HuH-7.5 (cell line): ENCODE measurements at regions not wholly inside any gene's neighbourhood (a gene's known extent, or its start where the extent isn't known, plus 50 kb on each side); places are given as distances from the start of the nearest gene placed in this dataset.

Source experiments
- DNase-seq: peaks from one replicate; pipeline ENCODE4 v3.0.0; 2011; ENCODE audit warnings: low spot score

DNA sequence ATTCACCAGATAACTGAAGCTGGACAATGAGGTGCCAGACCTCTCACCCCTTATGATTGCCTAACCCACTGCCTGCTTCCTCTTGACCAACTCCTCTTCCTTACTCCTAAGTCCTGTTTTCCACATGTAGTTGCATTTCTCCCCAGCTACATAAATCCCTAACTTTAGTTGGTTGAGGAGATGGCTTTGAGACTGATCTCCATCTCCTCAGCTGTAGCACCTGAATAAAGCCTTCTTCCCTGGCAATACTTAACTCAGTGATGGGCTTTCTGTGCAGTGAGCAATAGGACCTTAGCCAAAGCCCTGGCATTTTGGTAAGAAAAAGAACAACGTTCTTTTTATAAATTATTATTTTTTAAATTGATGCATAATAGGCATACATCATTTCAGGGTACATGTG, 691.1 kb downstream of the MATN1 start:
- DNase-seq: no peak

DNA sequence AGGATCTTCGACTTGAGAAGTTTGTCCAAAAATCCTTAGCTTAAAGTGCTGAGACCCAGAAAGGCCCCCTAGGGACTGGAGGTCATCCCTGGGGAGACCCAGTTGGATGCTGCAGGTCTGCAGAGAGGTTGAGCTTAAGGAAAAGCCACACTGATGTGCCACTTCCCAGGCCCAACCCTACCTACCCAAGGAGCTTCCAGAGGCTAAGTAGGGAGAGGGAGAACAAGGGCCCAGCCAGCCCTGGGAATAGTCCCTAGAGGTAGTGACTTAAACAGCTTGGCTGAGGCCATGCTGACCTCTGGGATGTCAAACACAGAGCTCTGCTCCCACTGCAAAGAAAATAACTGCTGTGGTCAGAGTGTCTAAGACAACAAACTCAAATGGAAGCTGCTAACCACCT, 693.7 kb downstream of the MATN1 start:
- no peak for DNase-seq

DNA sequence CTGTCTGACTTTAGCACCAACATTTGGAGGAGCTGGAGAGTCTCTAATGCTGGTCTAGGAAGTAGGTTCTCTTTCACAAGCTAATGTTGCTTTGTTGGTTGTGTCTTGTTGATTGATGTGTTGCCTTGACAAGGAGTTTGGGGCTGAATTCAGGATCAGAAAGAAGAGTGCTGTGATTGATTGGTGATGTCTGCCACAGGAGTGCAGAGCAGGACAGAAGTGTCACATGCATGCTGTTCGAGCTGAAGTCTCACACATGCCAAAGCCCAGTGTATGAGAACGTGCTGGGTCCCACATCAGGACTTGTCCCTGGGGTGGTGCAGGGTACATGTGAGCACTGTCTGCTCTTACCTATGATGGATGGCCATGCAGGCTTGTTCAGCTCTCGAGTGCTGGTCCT, 694.4 kb downstream of the MATN1 start:
- DNase-seq: no peak

DNA sequence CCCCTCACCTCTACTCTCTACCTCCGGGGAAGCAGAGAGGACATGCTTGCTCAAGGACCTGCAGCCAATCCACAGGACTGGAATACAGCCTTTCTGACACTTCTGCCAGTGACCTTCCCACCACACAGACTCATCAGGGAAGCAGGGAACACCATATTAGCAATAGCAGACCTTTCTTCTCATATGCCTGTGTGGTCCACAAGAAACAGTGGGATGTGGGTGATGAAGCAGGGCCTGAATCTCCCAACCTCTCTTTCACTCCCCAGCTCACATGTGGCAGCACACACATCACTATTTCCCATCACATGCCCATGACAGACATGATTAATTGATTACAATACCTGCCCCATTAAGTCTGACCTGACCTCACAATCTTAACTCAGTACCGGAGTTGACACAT, 695.1 kb downstream of the MATN1 start:
- DNase-seq: no peak

DNA sequence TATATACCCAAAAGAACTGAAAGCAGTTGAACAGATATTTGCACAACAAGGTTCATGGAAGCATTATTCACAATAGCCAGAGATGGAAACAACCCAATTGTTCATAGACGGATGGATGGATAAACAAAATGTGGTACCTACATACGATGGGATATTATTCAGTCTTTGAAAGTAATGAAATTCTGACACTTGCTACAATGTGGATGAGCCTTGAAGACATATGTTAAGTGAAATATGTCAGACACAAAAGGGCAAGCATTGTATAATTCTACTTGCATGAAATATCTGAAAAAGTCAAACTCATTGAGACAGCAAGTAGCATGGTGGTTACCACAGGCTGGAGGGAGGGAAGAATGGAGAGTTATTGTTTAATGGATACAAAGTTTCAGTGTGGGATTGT, 696.1 kb downstream of the MATN1 start:
- DNase-seq: no peak

DNA sequence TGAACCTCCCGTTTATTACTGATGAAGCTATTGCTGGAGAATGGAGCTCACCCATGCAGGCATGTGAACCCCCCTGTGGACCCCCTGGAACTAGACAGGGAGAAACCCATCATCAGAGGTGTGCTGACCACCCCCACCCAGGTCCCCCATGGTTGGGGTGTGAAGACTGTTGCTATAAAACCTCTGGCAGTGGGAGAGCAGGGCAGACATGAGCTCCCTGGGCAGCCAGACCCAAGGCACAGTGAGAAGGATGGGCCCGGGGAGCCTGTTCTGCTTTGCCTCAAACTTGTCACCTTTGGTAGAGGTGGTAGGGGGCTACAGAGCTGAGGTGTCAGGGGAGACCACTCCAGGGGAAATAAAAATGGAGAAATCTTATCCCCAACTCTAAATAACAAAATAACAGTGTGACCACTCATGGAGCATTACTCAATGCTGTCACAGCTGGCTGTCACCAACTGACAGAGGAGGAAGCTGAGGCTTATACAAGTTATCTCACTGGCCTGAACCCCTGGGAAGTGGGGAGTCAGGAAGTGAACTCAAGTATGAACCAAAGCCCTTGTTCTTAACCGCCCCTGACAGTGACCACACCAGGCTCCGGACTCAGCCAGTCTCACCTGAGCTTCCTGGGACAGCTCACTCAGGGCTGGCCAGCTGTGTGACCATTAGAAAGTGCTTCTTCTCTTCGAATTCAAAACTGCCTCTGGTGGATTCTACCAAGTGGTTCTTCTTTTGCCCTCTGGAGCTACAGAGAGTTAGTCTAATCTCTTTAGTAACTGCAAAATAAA, 698.8 kb downstream of the MATN1 start:
- no peak for DNase-seq

DNA sequence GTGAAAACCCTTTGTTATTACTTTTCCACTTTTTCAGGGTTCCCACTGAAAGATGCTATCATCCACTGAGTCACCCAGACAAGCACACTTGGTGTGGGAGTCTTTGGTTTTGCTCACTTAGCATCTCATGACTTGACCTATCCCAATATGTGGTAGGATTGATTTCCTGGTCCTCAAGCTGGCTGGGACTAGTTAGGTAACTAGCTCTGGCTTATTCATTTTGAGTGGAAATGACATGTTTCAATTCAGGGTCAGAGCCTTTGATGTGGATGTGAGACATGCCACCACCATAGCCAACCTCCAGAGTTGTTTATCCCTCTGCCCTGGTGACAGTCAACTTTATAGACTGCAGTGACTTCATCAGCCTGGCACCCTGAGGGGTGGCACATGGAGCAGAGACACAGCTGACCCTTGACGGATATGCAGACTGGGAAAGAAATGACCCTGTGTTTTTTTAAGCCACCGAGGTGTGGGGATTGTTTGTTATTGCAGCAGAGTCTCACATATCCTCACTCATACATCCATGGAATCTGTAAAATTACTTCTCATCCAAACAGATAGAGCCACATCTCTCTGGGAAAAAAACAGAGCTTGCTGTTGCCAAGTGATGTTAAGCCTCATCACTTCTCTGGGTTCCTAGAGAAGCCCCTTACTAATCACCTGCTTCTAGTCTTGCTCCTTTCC, 699.9 kb downstream of the MATN1 start:
- DNase-seq: no peak

DNA sequence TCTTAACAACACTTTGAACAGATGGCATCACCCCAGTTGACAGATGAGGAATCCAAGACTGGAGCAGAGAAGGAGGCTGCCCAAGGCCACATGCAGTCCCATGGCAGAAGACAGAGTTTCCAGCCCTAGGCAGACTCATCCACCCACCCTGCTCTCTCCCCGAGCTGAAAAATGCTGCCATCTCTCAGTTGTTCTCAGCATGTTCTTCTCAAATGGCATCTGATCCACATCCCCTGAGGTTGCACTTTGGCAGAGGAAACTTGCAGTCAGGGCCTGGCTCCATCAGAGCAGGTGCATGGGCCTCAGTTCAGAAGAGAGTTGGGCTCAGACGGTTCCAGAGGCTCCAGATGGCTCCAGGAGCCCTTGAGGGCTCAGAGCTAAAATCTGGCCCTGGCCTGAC, 709.4 kb downstream of the MATN1 start:
- DNase-seq: no peak

DNA sequence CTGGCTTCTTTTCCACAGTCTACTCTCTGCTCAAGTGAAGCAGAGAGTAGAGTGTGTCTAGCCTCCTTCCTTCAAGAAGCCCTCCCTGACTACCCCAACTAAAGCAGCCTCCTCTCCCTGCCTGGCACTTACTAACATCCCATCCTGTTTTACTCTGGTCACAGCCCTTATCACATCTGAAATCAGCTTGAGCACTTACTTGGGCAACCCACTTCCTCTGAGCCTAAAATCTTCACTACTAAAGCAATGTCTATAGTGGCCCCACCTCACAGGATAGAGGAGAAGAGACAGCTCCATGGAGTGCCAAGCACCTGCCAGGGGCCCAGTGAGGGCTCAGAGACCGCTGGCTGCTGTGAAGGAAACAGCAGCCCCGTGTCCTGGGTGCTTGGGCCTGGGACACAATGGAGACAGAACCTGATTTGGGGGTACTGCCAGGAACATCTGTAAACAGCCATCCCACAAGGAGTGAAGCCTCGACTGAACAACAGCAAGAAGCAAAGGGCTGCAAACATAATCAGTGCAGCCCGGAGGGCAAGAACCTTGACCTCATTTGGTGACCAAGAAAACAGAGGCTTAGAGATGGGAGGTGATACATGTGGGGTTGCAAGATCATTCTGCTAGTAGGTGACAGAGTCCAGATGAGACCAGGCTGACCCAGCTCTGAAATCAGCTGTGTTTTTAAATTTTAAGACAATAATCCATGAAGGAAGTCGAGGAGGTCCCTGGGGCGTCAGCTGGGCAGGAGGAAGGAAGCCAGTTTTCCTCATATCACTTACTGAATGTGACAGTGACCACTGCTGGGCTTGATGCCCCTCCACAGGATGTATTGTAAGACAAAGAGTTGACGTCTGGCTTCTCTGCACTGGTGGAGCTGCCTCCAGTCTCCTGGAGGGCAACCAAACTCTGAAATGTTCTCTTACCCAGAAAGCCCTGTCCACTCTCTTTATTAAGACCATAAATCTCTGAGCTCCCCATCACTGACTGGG, 710.6 kb downstream of the MATN1 start:
- no peak for DNase-seq

DNA sequence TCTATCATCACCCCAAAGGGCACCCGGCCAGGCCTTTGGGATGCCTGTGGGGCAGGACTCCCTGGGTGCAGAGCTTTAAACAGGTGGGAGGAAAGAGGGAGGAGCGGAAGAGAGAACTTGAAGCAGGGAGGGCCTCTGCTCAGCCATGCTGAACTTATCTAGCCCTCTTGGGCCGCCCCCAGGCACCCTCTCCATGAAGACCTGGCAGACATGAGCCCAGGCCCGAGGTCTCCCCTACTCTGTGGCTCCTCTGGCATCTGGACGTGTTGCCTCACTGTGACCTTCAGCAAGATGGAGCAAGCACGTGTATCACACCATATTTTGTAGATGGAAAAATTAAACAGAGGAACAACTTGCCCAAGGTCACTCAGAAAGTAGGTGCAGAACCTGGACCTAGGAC, 711.4 kb downstream of the MATN1 start:
- no peak for DNase-seq

DNA sequence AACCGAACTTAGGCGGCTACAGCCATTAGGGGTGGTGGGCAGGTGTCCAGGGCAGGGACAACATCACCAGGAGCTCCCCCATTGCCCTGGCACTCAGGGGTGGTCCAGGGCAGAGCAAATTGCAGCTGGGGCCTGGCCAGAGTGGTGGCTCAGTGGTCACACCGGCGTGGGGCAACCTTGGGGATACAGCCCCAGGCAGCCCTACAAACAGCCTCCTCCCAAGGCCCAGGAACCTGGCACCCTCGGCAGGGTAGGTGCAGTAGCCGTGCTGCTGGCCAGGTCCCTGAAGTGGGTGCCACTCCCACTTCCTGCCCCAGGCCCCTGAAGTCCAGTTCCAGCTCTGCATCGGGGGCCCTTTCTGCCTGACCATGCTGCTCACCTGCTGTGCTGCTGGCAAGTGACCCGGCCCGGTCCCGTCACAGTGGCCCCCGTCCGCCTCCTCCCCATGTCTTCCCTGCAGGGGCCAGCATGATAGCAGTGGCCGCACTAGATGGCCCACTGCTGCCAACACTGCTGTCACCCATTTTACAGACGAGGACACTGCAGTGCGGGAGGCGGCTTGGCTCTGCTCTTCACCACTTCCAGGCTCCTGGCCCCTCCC, 712.8 kb downstream of the MATN1 start:
- DNase-seq: no peak

DNA sequence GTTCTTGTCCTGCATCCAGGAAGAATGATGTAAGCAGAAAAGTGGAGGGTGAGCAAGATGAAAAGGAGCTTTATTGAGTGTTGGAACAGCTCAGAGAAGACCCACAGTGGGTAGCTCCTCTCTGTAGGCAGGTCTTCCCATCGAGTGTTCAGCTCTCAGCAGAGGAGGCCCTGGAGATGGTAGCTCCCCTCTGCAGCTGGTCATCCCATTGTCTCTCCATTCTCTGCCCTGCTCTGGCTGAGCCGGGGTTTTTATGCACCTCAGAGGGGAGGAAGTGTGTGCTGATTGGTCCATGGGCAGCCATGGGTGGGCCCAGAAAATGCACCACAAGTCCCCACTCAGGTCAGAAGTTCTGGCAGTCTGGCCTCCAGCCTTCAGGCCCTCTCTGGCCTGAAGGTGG, 713.7 kb downstream of the MATN1 start:
- DNase-seq: no peak

DNA sequence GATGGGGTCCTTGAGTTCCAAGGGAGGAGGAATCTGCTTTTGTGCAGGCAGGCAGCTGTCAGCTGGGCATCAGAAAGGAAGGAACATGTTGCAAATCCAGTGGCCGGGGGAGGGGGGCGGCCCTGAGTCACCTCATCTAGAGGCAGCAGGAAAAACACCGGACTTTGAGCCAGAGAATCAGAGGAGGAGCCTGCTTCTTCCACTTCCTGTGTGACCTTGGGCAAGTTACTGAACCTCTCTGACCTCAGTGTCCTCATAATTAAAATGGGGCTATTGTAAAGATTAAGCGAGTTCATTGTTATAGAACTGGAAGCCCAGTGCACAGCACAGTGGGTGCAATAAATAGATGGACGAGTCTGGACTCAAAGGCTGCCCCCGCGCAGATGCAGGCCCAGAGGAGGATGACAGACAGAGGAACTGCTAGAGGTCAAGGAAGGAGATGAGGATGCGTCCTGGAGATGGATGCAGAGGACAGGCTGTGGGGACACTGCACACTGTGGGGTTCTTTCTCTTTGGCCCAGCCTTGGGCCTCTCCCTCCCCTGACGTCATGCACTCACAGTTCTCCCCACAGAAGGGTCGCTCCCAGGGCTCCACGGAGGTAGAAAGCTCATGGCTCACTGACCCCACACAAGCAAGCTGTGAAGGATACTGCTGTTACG, 714.3 kb downstream of the MATN1 start:
- no peak for DNase-seq

DNA sequence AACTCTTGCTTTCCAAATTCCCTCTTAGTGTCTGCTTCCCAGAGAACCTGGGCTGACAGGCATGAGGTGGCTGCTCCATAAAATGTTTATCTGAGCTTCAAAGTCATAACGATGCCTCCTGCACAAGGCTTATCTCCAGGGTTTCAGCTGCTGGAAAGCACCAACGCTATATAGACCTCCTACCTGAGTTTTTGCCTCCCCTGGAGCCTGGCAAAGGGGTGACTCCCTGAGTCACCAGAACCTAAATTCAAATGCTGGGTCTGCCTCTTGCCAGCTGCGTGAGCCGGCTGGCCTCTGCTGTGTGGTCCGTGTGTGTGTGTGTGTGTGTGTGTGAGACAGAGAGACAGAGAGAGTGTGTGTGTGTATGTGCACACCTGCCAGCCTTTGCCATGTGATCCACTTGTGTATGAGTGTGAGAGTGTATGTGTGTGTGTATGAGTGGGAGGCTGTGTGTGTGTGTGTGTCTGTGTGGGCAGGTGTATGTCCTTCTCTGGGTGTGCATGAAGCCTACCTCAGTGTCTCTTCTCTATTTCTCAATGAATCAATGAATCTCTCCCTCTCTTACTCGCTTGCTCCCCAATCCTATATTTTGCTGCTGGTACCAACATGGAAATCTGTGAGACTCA, 714.9 kb downstream of the MATN1 start:
- no peak for DNase-seq

DNA sequence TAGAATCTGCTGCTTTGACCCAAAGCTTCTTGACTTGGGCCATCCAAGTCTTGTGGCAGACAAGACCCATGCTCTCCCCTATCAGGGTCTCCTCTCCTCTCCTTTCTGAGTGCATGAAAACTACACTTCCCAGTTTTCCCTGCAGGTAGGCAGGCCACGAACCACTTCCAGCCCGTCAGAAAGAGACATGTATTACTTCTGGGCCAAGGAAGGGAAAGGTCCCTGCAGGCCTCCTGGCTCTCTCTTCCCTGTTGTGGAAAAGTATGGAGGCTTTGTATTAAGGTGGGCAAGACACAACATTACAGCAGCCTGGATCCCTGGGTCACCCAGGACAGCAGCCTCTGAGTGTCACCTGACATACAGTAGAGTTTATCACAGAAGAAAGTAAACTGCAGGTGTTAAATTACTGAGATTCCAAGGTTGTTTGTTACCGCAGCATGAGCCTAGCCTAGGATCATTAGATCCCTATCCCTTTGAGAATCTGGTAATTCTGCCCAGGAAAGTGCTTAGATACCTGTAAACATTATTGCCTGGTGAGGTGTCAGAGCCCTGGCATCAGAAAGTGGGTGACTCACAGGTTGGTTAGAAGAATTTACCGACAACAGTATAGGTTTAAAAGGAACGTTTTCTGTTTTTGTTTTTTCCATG, 717.3 kb downstream of the MATN1 start:
- DNase-seq: no peak

DNA sequence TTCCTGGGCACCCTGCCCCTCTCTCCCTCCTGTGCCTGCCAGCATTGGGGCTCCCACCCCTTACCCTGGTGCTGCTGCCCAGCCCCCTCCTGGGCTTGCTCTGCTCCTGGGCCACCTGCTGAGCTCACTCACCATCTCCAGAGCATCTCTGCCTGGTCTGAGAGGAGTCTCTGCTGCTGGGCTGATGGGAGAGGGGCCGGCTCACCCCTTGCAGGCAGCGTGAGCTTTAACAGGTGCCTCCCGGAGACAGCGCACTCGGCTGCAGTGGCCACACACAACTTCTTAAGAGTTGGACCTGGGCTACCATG, 721.7 kb downstream of the MATN1 start:
- DNase-seq: no peak

DNA sequence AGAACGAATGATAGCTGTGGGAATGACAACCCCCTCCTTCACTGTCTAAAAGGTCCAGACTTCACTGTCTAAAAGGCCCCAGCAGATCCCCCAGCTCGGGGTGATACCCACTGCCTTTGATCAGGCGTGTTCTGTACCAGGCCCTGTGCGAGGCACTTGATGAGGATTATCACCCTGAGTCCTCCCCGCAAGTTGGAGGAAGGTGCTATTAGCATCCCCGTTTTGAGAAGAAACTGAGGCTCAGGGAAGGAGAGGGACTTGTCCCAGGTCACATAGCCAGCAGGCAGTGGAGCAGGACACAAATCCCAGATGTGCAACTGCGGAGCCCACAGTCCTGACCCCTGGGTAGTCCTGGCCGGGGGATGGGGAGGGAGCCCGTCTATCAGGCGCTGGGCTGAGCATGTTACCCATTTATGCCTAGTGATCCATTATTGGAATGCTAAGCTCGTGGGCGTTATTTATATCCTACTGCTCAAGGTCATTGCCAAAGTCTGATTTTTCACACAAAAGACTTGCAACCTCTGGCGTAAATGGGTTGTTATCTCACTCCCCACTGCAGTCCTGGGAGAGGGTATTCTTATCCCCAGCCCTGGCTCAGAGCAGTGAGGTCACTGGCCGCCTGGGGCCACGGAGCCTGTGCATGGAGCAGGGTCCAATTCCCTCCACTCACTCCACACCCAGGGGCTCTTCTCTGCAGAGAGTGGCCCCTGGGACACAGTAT, 722.2 kb downstream of the MATN1 start:
- no peak for DNase-seq

DNA sequence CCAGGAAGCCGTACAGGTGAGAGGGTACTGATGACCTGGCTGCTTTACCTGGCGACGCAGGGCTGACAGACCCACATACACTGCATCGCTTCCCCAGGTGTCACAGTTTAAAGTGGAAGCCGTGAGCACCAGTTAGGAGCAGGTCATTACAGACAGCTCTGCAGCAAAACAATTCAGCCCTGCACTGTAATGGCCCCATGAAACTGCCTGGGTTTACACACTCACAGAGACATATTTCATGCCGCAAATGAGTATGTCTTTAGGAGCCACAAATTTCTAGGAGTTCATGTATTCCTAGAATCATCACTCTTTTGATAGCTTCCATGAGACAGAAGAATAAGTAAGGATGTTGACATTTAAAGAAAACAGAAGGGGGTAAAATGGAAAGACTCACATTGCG, 723.1 kb downstream of the MATN1 start:
- DNase-seq: no peak

DNA sequence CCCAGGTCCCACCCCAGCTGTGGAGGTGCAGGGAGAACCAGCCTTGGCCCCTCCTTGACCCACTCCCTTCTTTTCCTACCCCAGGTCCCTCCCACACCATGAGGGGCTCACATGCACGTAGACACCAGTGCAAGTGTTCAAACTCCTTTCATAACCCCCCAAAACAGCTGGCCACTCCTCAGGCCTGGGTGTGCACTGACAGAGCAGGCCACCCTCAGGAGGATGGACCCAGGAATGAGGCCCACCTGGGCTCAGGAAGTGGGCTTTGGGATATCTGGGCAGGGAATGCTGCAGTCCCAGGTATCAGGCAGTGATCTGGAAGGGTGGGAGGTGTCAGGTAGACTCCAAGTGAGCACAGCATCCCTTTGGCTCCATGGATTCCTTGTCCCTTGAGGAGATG, 723.8 kb downstream of the MATN1 start:
- no peak for DNase-seq

DNA sequence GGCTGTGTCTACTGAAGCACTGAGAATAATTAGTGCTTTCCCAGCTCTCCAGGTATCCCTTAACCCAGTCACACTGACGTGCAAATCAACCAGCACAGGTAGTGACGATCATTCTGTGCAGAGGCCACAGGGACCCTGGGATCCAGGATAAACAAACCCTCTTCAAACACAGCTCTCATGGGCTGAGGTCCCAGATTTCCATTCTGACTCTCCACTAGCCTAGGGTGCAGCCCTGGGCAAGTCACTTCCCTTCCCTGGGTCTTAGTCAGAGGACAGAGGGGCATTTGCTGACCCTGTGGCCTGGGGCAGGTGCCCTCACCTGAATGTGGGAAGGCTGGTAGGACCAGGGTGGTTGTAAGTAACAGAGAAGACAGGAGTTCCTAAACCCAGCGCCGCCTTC, 724.7 kb downstream of the MATN1 start:
- no peak for DNase-seq
